GM12873 (cell line): ENCODE measurements at regions not wholly inside any gene's neighbourhood (a gene's known extent, or its start where the extent isn't known, plus 50 kb on each side); places are given as distances from the start of the nearest gene placed in this dataset.

Source experiments
- CTCF ChIP-seq: IDR thresholded peaks from 2 replicates; pipeline ENCODE4 v1.5.1; 2012; ENCODE audit warnings: low read depth, mild to moderate bottlenecking, moderate library complexity, low read length, control low read depth; ENCODE audit not compliant: insufficient read depth; ENCODE audit errors: missing control alignments

- TF ChIP-seq CTCF = no peak
Measured at GRCh38 chr7:96521068-96521894, 188.4 kb downstream of the SEM1 start.

GRCh38 chr7:96508371-96508770 is 186.5 kb upstream of the SLC25A13 start:
- TF ChIP-seq CTCF = no peak

GRCh38 chr7:96503597-96503996 is 181.7 kb upstream of the SLC25A13 start:
- no peak for TF ChIP-seq CTCF

- TF ChIP-seq CTCF = no peak
Measured at GRCh38 chr7:96501318-96501717, 179.4 kb upstream of the SLC25A13 start.

- no peak for TF ChIP-seq CTCF
Measured at GRCh38 chr7:96499532-96499931, 177.6 kb upstream of the SLC25A13 start.

GRCh38 chr7:96497567-96497966 is 175.7 kb upstream of the SLC25A13 start:
- no peak for TF ChIP-seq CTCF

- no peak for TF ChIP-seq CTCF
Measured at GRCh38 chr7:96495751-96496216, 173.9 kb upstream of the SLC25A13 start.
